ENCODE measurements at regions not wholly inside any gene's neighbourhood (a gene's known extent, or its start where the extent isn't known, plus 50 kb on each side); places are given as distances from the start of the nearest gene placed in this dataset.

DNA sequence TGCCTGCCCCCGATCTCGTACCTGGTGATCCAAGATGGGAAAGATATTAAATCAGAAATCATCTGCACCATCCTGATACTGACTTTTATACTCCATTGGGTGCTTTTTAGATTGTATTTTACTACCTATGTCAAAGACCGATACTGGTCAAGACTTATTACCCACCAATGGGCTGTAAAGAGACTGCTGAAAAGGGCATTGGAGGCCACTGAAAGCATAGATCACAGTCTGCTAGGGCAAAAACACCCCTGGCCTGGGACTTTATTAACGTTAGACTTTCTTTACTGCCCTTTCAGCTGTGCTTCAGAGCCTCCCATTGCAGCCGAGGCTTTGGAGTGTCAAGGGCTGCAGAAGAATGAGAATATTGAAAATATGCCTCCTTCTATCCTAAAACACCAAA is 472.8 kb upstream of the DDX18 start:
- TF ChIP-seq, protein P1, sequence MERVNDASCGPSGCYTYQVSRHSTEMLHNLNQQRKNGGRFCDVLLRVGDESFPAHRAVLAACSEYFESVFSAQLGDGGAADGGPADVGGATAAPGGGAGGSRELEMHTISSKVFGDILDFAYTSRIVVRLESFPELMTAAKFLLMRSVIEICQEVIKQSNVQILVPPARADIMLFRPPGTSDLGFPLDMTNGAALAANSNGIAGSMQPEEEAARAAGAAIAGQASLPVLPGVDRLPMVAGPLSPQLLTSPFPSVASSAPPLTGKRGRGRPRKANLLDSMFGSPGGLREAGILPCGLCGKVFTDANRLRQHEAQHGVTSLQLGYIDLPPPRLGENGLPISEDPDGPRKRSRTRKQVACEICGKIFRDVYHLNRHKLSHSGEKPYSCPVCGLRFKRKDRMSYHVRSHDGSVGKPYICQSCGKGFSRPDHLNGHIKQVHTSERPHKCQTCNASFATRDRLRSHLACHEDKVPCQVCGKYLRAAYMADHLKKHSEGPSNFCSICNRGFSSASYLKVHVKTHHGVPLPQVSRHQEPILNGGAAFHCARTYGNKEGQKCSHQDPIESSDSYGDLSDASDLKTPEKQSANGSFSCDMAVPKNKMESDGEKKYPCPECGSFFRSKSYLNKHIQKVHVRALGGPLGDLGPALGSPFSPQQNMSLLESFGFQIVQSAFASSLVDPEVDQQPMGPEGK (CRISPR knock-in tag; IDR thresholded peaks at IDR 0.05; ENCODE audit: borderline replicate concordance): no peak
- no peak for TF ChIP-seq RARB (CRISPR knock-in tag; IDR thresholded peaks at IDR 0.05)
- TF ChIP-seq ZFP30 (CRISPR knock-in tag; IDR thresholded peaks at IDR 0.05): no peak
- TF ChIP-seq CSDC2 (CRISPR knock-in tag; IDR thresholded peaks at IDR 0.05): no peak
- no peak for TF ChIP-seq OSR1 (CRISPR knock-in tag; IDR thresholded peaks at IDR 0.05)
- TF ChIP-seq ZNF565 (CRISPR knock-in tag; conservative IDR thresholded peaks at IDR 0.05; ENCODE audit: low read depth): no peak
- TF ChIP-seq, protein P2, sequence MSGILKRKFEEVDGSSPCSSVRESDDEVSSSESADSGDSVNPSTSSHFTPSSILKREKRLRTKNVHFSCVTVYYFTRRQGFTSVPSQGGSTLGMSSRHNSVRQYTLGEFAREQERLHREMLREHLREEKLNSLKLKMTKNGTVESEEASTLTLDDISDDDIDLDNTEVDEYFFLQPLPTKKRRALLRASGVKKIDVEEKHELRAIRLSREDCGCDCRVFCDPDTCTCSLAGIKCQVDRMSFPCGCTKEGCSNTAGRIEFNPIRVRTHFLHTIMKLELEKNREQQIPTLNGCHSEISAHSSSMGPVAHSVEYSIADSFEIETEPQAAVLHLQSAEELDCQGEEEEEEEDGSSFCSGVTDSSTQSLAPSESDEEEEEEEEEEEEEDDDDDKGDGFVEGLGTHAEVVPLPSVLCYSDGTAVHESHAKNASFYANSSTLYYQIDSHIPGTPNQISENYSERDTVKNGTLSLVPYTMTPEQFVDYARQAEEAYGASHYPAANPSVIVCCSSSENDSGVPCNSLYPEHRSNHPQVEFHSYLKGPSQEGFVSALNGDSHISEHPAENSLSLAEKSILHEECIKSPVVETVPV (CRISPR knock-in tag; IDR thresholded peaks at IDR 0.05): no peak
- TF ChIP-seq ISL1 (CRISPR knock-in tag; IDR thresholded peaks at IDR 0.05): no peak
- no peak for TF ChIP-seq ZFP3 (CRISPR knock-in tag; IDR thresholded peaks at IDR 0.05)
- TF ChIP-seq, protein P3, sequence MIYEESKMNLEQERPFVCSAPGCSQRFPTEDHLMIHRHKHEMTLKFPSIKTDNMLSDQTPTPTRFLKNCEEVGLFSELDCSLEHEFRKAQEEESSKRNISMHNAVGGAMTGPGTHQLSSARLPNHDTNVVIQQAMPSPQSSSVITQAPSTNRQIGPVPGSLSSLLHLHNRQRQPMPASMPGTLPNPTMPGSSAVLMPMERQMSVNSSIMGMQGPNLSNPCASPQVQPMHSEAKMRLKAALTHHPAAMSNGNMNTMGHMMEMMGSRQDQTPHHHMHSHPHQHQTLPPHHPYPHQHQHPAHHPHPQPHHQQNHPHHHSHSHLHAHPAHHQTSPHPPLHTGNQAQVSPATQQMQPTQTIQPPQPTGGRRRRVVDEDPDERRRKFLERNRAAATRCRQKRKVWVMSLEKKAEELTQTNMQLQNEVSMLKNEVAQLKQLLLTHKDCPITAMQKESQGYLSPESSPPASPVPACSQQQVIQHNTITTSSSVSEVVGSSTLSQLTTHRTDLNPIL (CRISPR knock-in tag; IDR thresholded peaks at IDR 0.05; ENCODE audit: low read depth): no peak
- no peak for TF ChIP-seq ZC3H10 (CRISPR knock-in tag; IDR thresholded peaks at IDR 0.05)
- no peak for TF ChIP-seq ZNF8 (CRISPR knock-in tag; IDR thresholded peaks at IDR 0.05)
- no peak for TF ChIP-seq ARNTL (CRISPR knock-in tag; IDR thresholded peaks at IDR 0.05; ENCODE audit: borderline replicate concordance, low read depth)
- no peak for TF ChIP-seq BACH2 (CRISPR knock-in tag; IDR thresholded peaks at IDR 0.05; ENCODE audit: borderline replicate concordance)
